HepG2 (cell line): ENCODE measurements at regions not wholly inside any gene's neighbourhood (a gene's known extent, or its start where the extent isn't known, plus 50 kb on each side); places are given as distances from the start of the nearest gene placed in this dataset.

Experiments used
- ATAC-seq: fragments of 200-7000 bp; cut with Tn5 transposase; 3 replicates; pipeline ENCODE4 v1.9.1; 2020; ENCODE audit warnings: mild to moderate bottlenecking, moderate library complexity
- BruUV-seq: library from RNA; stranded (reverse); fragments of 400-500 nt; replicated peaks from 2 replicates; lab custom pipeline; 2021; lab: Mats Ljungman, UMichigan
- CTCF ChIA-PET: fragments of 300-600 bp; formaldehyde crosslinking; extraction: SDS; loops from one replicate; lab custom pipeline; 2021; ENCODE audit warnings: low total read pairs, inconsistent platforms, low intra/inter-chr PET ratio; lab: Yijun Ruan, JAX
- POLR2A ChIA-PET: fragments of 350-600 bp; sonication (Branson Sonifier 250); formaldehyde crosslinking; loops from one replicate; lab custom pipeline; 2020; ENCODE audit warnings: antibody characterized with exemption, inconsistent platforms; lab: Yijun Ruan, JAX
- DNase-seq: peaks from one replicate; pipeline ENCODE4 v3.0.0-alpha.2; 2015; ENCODE audit warnings: low spot score
- FAIRE-seq: peaks from 3 replicates; lab custom pipeline; 2011; peaks lifted over from hg19 to GRCh38; lab: Jason Lieb, UNC
- H2AFZ ChIP-seq: one replicate; pipeline ENCODE4 v1.6.1; 2011; ENCODE audit warnings: low read length, inconsistent platforms
- H3K27ac ChIP-seq: fragments of 300-600 bp; 3 replicates; pipeline ENCODE4 v1.8.0; 2011; ENCODE audit warnings: mixed run types, mild to moderate bottlenecking, mixed read lengths, low read length, inconsistent platforms; ENCODE audit not compliant: insufficient read depth; ENCODE audit errors: extremely low read length
- H3K27me3 ChIP-seq, 2 experiments: fragments of 200-600 bp in 1 of 2; 2 replicates in 1 of 2; 3 replicates in 1 of 2; pipeline versions ENCODE4 v1.6.0 to v1.8.0; 2011; ENCODE audit warnings: low read length in 2 of 2, mild to moderate bottlenecking in 2 of 2, moderate library complexity in 2 of 2, inconsistent platforms in 1 of 2; ENCODE audit not compliant: insufficient read depth in 2 of 2, control insufficient read depth in 1 of 2
- H3K36me3 ChIP-seq, 2 experiments: fragments of 200-600 bp in 1 of 2; replicated peaks in 1 of 2; 2 replicates in 1 of 2; 3 replicates in 1 of 2; pipeline versions ENCODE4 v1.5.1 to v1.8.0; 2011; ENCODE audit warnings: low read length in 2 of 2, inconsistent platforms in 1 of 2; ENCODE audit not compliant: insufficient read depth in 2 of 2, control insufficient read depth in 1 of 2
- H3K4me1 ChIP-seq: 2 replicates; pipeline ENCODE4 v1.5.1; 2012; ENCODE audit warnings: low read length, inconsistent platforms; ENCODE audit not compliant: insufficient read depth
- H3K4me2 ChIP-seq: 2 replicates; pipeline ENCODE4 v1.6.0; 2011; ENCODE audit warnings: low read depth, low read length, inconsistent platforms
- H3K4me3 ChIP-seq, 3 experiments: fragments of 200-600 bp in 1 of 3; sonication (generic), shearing (Covaris generic) in 1 of 3; replicated peaks in 1 of 3; 2 replicates each; pipeline ENCODE4 v1.5.1; 2011 to 2016; ENCODE audit warnings: low read length in 3 of 3, inconsistent platforms in 2 of 3, low read depth in 2 of 3, mild to moderate bottlenecking in 2 of 3, control low read depth in 1 of 3, mixed read lengths in 1 of 3; ENCODE audit not compliant: insufficient read depth in 1 of 3
- H3K79me2 ChIP-seq: one replicate; pipeline ENCODE4 v1.6.1; 2011; ENCODE audit warnings: low read length, inconsistent platforms; ENCODE audit not compliant: insufficient read depth
- H3K9ac ChIP-seq: 2 replicates; pipeline ENCODE4 v1.6.0; 2011; ENCODE audit warnings: mild to moderate bottlenecking, low read depth, low read length, inconsistent platforms; ENCODE audit not compliant: insufficient read depth
- H3K9me3 ChIP-seq: 2 replicates; pipeline ENCODE4 v1.5.1; 2012; ENCODE audit warnings: mild to moderate bottlenecking, low read length
- H4K20me1 ChIP-seq: 2 replicates; pipeline ENCODE4 v1.6.0; 2011; ENCODE audit warnings: inconsistent platforms, mild to moderate bottlenecking, low read length, moderate library complexity; ENCODE audit not compliant: insufficient read depth
- AHR ChIP-seq: IDR thresholded peaks from 2 replicates; pipeline ENCODE4 v1.6.1; 2018; ENCODE audit warnings: missing genetic modification reagents, missing compliant biosample characterization
- ARHGAP35 ChIP-seq: sonication (generic); formaldehyde crosslinking; IDR thresholded peaks from 2 replicates; pipeline ENCODE4 v1.9.0; 2022; ENCODE audit warnings: mild to moderate bottlenecking, inconsistent platforms, moderate library complexity, missing genetic modification reagents, borderline replicate concordance
- ARNT ChIP-seq: fragments of 450-650 bp; IDR thresholded peaks from 2 replicates; pipeline ENCODE4 v1.6.1; 2017
- FOSL1 ChIP-seq: sonication (generic); formaldehyde crosslinking; IDR thresholded peaks from 2 replicates; pipeline ENCODE4 v1.9.0; 2021; ENCODE audit warnings: missing genetic modification reagents, borderline replicate concordance
- MXI1 ChIP-seq: IDR thresholded peaks from 3 replicates; pipeline ENCODE4 v1.6.1; 2012; ENCODE audit warnings: low read depth, low read length, inconsistent platforms, borderline replicate concordance
- TMF1 ChIP-seq: sonication (generic); formaldehyde crosslinking; IDR thresholded peaks from 2 replicates; pipeline ENCODE4 v1.8.1; 2022; ENCODE audit warnings: low read depth, missing genetic modification reagents
- ZBTB38 ChIP-seq: sonication (generic); formaldehyde crosslinking; IDR thresholded peaks from 2 replicates; pipeline ENCODE4 v1.5.1; 2020; ENCODE audit warnings: mild to moderate bottlenecking, missing genetic modification reagents
- ZBTB7A ChIP-seq: sonication (generic); formaldehyde crosslinking; IDR thresholded peaks from 2 replicates; pipeline ENCODE4 v1.8.0; 2022; ENCODE audit warnings: mild to moderate bottlenecking, missing genetic modification reagents
- ZFAT ChIP-seq: sonication (generic); formaldehyde crosslinking; conservative IDR thresholded peaks from 2 replicates; pipeline ENCODE4 v1.8.1; 2023; ENCODE audit warnings: missing genetic modification reagents, inconsistent platforms
- ZFP90 ChIP-seq: sonication (generic); formaldehyde crosslinking; IDR thresholded peaks from 2 replicates; pipeline ENCODE4 v1.8.0; 2022; ENCODE audit warnings: missing genetic modification reagents, mild to moderate bottlenecking, inconsistent platforms, borderline replicate concordance
- ZMYM3 ChIP-seq: sonication (generic); formaldehyde crosslinking; IDR thresholded peaks from 2 replicates; pipeline ENCODE4 v1.5.1; 2020; ENCODE audit warnings: mild to moderate bottlenecking, missing genetic modification reagents
- ZNF510 ChIP-seq: sonication (generic); formaldehyde crosslinking; IDR thresholded peaks from 2 replicates; pipeline ENCODE4 v1.4.0; 2020; ENCODE audit warnings: low read depth, mild to moderate bottlenecking, missing genetic modification reagents
- ZNF614 ChIP-seq: IDR thresholded peaks from 2 replicates; pipeline ENCODE4 v1.6.1; 2018; ENCODE audit warnings: missing biosample characterization, missing genetic modification reagents, inconsistent platforms, borderline replicate concordance
- ZNF644 ChIP-seq: IDR thresholded peaks from 2 replicates; pipeline ENCODE4 v1.6.1; 2016; ENCODE audit warnings: low read depth
- ZNF713 ChIP-seq: sonication (generic); formaldehyde crosslinking; IDR thresholded peaks from 2 replicates; pipeline ENCODE4 v1.4.0; 2020; ENCODE audit warnings: mild to moderate bottlenecking, missing genetic modification reagents
- WGBS: methylation state at CpG from one replicate; pipeline ENCODE4 v1.1.6; 2017; ENCODE audit warnings: low lambda C conversion rate; 5-methylcytosine and 5-hydroxymethylcytosine counted together
- in situ Hi-C: cut with HindIII; loops from 2 replicates; pipeline ENCODE4 v1.10.0; 2017; ENCODE audit warnings: low pct_unique_long_range_greater_than_20kb; ENCODE audit not compliant: extremely low pct_ligation_motif_present
- intact Hi-C: fragments of 100-400 bp; cut with micrococcal nuclease; formaldehyde crosslinking; loops from one replicate; pipeline ENCODE4 v1.10.0; 2022; ENCODE audit not compliant: unreplicated experiment
- TF ChIP-seq, protein P1 (sequence below): sonication (generic); formaldehyde crosslinking; IDR thresholded peaks from 2 replicates; pipeline ENCODE4 v1.5.0; 2020; ENCODE audit warnings: missing genetic modification reagents
- TF ChIP-seq, protein P2 (sequence below): sonication (generic); formaldehyde crosslinking; IDR thresholded peaks from 2 replicates; pipeline ENCODE4 v1.4.0; 2020; ENCODE audit warnings: missing genetic modification reagents; ENCODE audit errors: not compliant biosample characterization
- TF ChIP-seq, protein P3 (sequence below): IDR thresholded peaks from 2 replicates; pipeline ENCODE4 v1.6.1; 2016; ENCODE audit warnings: mild to moderate bottlenecking

DNA sequence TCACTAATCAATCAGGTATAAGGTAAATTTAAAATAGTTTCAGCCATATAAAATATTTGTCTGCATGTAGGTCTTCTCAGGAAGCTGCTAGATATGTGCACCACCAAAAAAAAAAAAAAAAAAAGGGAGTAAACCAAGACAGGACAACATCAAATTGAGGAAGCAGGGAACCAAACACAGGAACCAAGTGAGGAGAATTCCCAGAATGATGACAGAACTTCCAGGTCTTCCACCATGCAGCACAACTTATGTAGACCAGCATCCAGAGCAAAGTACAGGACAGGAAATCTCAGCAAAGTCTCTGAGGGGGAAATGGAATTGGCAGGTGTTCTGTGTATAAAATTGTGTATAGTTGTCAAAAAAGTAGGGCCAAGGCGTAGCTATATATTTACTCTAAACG is 101.2 kb upstream of the CTSC start:
- Histone ChIP-seq H4K20me1 (no peaks in the 10 kb centered on the region), H3K9me3 (no peaks in the 10 kb centered on the region), H3K79me2 (no peaks in the 10 kb centered on the region), H2AFZ (no peak overlapping the region)
- FAIRE-seq (no peak), DNase-seq (no peak)
- in situ Hi-C loops, result no loop called here
- 0% methylated on average over 2 of the region's 2 CpGs for WGBS
- TF ChIP-seq ZFAT (CRISPR knock-in tag), result no peak
- TF ChIP-seq, all 625 proteins: peak for 0
- no peak overlapping the region for H3K9ac ChIP-seq
- no peak for ATAC-seq
- POLR2A ChIA-PET, result no interaction called here
- CTCF ChIA-PET, result no interaction called here
- no peaks in the 10 kb centered on the region for H3K27me3 ChIP-seq
- peaks cover 12% of the 10 kb centered on the region for H3K4me1 ChIP-seq
- BruUV-seq, result no TSS peak
- no peak overlapping the region for H3K27ac ChIP-seq
- no peak overlapping the region for H3K4me2 ChIP-seq
- intact Hi-C loops, result no loop called here
- no peak overlapping the region for H3K4me3 ChIP-seq
- no peaks in the 10 kb centered on the region for H3K36me3 ChIP-seq

DNA sequence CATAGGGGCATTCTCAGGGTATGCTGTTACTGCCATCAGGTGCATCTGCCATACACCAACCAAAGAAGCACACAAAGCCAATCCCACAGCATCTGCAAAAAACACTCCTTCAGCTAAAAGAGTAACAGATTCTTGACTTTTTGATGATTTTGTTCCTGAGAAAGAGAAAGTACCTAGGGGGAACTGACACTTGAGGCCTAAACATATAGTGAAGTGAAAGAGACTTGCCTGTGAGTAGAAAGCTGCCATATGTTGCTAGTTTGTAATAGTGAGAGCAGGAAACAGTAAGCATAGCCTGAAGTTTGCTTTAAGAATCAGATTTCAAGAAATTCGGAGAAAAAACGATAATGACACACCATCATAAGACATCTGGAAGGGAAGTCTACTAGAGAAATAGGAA is 97.9 kb upstream of the CTSC start:
- no peaks in the 10 kb centered on the region for H3K9me3 ChIP-seq
- H3K4me2 ChIP-seq, result no peak overlapping the region
- FAIRE-seq (no peak), DNase-seq (no peak), ATAC-seq (no peak)
- in situ Hi-C loops, result no loop called here
- no peak overlapping the region for H3K4me3 ChIP-seq
- ChIA-PET CTCF (no interaction called here), POLR2A (no interaction called here)
- no TSS peak for BruUV-seq
- no peak overlapping the region for H2AFZ ChIP-seq
- no peak overlapping the region for H3K9ac ChIP-seq
- H3K4me1 ChIP-seq, result peaks cover 36% of the 10 kb centered on the region
- intact Hi-C loops, result no loop called here
- no peaks in the 10 kb centered on the region for H3K27me3 ChIP-seq
- TF ChIP-seq ARHGAP35 (CRISPR knock-in tag), result no peak
- TF ChIP-seq ZBTB7A (CRISPR knock-in tag), result no peak
- TF ChIP-seq ARNT, result no peak
- no peak for TF ChIP-seq ZFP90 (CRISPR knock-in tag)
- TF ChIP-seq ZNF713, result no peak
- no peak for TF ChIP-seq FOSL1 (CRISPR knock-in tag)
- TF ChIP-seq ZNF614 (CRISPR knock-in tag), result no peak
- no peak for TF ChIP-seq ZNF644 (CRISPR knock-in tag)
- TF ChIP-seq, protein P1, sequence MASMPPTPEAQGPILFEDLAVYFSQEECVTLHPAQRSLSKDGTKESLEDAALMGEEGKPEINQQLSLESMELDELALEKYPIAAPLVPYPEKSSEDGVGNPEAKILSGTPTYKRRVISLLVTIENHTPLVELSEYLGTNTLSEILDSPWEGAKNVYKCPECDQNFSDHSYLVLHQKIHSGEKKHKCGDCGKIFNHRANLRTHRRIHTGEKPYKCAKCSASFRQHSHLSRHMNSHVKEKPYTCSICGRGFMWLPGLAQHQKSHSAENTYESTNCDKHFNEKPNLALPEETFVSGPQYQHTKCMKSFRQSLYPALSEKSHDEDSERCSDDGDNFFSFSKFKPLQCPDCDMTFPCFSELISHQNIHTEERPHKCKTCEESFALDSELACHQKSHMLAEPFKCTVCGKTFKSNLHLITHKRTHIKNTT, result no peak
- no peak for TF ChIP-seq ZMYM3 (CRISPR knock-in tag)
- TF ChIP-seq AHR (CRISPR knock-in tag), result no peak
- TF ChIP-seq, protein P2, sequence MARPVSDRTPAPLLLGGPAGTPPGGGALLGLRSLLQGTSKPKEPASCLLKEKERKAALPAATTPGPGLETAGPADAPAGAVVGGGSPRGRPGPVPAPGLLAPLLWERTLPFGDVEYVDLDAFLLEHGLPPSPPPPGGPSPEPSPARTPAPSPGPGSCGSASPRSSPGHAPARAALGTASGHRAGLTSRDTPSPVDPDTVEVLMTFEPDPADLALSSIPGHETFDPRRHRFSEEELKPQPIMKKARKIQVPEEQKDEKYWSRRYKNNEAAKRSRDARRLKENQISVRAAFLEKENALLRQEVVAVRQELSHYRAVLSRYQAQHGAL, result no peak
- no peak for TF ChIP-seq TMF1 (CRISPR knock-in tag)
- TF ChIP-seq, protein P3, sequence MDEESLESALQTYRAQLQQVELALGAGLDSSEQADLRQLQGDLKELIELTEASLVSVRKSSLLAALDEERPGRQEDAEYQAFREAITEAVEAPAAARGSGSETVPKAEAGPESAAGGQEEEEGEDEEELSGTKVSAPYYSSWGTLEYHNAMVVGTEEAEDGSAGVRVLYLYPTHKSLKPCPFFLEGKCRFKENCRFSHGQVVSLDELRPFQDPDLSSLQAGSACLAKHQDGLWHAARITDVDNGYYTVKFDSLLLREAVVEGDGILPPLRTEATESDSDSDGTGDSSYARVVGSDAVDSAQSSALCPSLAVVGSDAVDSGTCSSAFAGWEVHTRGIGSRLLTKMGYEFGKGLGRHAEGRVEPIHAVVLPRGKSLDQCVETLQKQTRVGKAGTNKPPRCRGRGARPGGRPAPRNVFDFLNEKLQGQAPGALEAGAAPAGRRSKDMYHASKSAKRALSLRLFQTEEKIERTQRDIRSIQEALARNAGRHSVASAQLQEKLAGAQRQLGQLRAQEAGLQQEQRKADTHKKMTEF (CRISPR knock-in tag), result no peak
- no peak for TF ChIP-seq ZBTB38 (CRISPR knock-in tag)
- TF ChIP-seq MXI1, result no peak
- no peak for TF ChIP-seq ZNF510 (CRISPR knock-in tag)
- TF ChIP-seq, all 625 proteins: peak for 0
- Histone ChIP-seq H3K79me2 (no peaks in the 10 kb centered on the region), H3K36me3 (no peaks in the 10 kb centered on the region), H4K20me1 (no peaks in the 10 kb centered on the region), H3K27ac (no peak overlapping the region)
- WGBS, result 0% methylated on average over 2 of the region's 2 CpGs
